A673 (cell line): ENCODE measurements at regions not wholly inside any gene's neighbourhood (a gene's known extent, or its start where the extent isn't known, plus 50 kb on each side); places are given as distances from the start of the nearest gene placed in this dataset.

Experiments
- BruUV-seq: library from RNA; stranded (reverse); fragments of 400-500 nt; replicated peaks from 2 replicates; lab custom pipeline; 2021; lab: Mats Ljungman, UMichigan
- CTCF ChIA-PET: fragments of 300-600 bp; sonication (Branson Sonifier 250); formaldehyde crosslinking; loops from one replicate; lab custom pipeline; 2022; ENCODE audit warnings: antibody characterized with exemption; lab: Charles Lee
- POLR2A ChIA-PET: fragments of 300-600 bp; sonication (Branson Sonifier 250); formaldehyde crosslinking; loops from one replicate; lab custom pipeline; 2022; ENCODE audit warnings: antibody characterized with exemption; ENCODE audit not compliant: low non-redundant PET; lab: Charles Lee
- DNase-seq: peaks from one replicate; pipeline ENCODE4 v3.0.0-alpha.2; 2015; ENCODE audit warnings: low spot score
- H3K27ac ChIP-seq: fragments of 200-600 bp; sonication (generic); 2 replicates; pipeline ENCODE4 v1.5.1; 2016; ENCODE audit warnings: mixed run types, low read depth, mild to moderate bottlenecking, mixed read lengths, antibody characterized with exemption, low read length; ENCODE audit not compliant: poor library complexity, severe bottlenecking
- H3K27me3 ChIP-seq: fragments of 200-600 bp; sonication (generic); replicated peaks from 2 replicates; pipeline ENCODE4 v1.6.1; 2017; ENCODE audit warnings: mixed run types, low read depth, mild to moderate bottlenecking, mixed read lengths, antibody characterized with exemption, low read length; ENCODE audit not compliant: insufficient read depth, poor library complexity
- H3K36me3 ChIP-seq: fragments of 200-600 bp; sonication (generic); 2 replicates; pipeline ENCODE4 v1.6.1; 2016; ENCODE audit warnings: mixed run types, mild to moderate bottlenecking, mixed read lengths, antibody characterized with exemption, low read length; ENCODE audit not compliant: insufficient read depth, poor library complexity, severe bottlenecking
- H3K4me1 ChIP-seq: fragments of 200-600 bp; sonication (generic); 2 replicates; pipeline ENCODE4 v1.6.1; 2017; ENCODE audit warnings: mixed run types, mild to moderate bottlenecking, mixed read lengths, antibody characterized with exemption, low read length; ENCODE audit not compliant: insufficient read depth, poor library complexity, severe bottlenecking
- H3K4me3 ChIP-seq: fragments of 200-600 bp; sonication (generic); 2 replicates; pipeline ENCODE4 v1.5.1; 2016; ENCODE audit warnings: low read depth, mixed run types, mild to moderate bottlenecking, mixed read lengths, low read length; ENCODE audit not compliant: poor library complexity, severe bottlenecking
- H3K9me3 ChIP-seq: fragments of 200-600 bp; sonication (generic); 2 replicates; pipeline ENCODE4 v1.6.1; 2016; ENCODE audit warnings: mixed run types, low read depth, mild to moderate bottlenecking, mixed read lengths, antibody characterized with exemption, low read length; ENCODE audit not compliant: poor library complexity, severe bottlenecking
- EZH2 ChIP-seq: fragments of 200-600 bp; sonication (generic); IDR thresholded peaks from 2 replicates; pipeline ENCODE4 v1.6.1; 2017; ENCODE audit warnings: borderline replicate concordance, low read depth, mild to moderate bottlenecking, mixed read lengths, antibody characterized with exemption, low read length; ENCODE audit not compliant: poor library complexity, severe bottlenecking
- intact Hi-C: fragments of 100-400 bp; cut with micrococcal nuclease; formaldehyde crosslinking; loops from one replicate; pipeline ENCODE4 v1.10.0; 2022; ENCODE audit not compliant: unreplicated experiment
- TF ChIP-seq, protein P1 (sequence below): fragments of 300-800, 200-600 bp; sonication (generic); conservative IDR thresholded peaks from 2 replicates; pipeline ENCODE4 v1.5.1; 2017; ENCODE audit warnings: low read depth, mild to moderate bottlenecking, antibody characterized with exemption, low read length, moderate library complexity, mixed read lengths

DNA sequence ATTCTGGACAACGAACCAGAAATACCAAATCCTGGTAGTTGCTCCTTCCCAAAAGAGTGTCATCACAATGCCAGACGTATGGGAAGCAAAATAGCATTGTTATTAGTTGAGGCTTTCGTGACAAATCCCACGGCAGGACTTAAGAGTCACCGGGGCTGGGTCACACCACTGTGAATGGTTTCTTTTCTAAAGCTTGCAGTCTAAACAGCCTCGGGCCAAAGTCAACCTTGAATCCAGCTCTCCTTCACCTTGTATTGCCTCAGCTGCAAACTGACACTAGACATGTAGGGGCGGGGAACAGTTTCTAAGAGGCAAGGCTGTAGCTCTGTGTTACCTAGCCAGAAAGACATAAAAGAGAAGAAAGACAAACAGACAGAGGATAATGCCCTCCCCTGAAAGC is 734.8 kb downstream of the MED13L start:
- intact Hi-C loops = no loop called here
- H3K27ac ChIP-seq = no peak overlapping the region
- no peaks in the 10 kb centered on the region for H3K27me3 ChIP-seq
- POLR2A ChIA-PET = no interaction called here
- H3K36me3 ChIP-seq = no peaks in the 10 kb centered on the region
- DNase-seq = no peak
- BruUV-seq = no TSS peak
- CTCF ChIA-PET = no interaction called here
- H3K9me3 ChIP-seq = peaks cover 4% of the 10 kb centered on the region
- TF ChIP-seq EZH2 = no peak
- TF ChIP-seq, protein P1, sequence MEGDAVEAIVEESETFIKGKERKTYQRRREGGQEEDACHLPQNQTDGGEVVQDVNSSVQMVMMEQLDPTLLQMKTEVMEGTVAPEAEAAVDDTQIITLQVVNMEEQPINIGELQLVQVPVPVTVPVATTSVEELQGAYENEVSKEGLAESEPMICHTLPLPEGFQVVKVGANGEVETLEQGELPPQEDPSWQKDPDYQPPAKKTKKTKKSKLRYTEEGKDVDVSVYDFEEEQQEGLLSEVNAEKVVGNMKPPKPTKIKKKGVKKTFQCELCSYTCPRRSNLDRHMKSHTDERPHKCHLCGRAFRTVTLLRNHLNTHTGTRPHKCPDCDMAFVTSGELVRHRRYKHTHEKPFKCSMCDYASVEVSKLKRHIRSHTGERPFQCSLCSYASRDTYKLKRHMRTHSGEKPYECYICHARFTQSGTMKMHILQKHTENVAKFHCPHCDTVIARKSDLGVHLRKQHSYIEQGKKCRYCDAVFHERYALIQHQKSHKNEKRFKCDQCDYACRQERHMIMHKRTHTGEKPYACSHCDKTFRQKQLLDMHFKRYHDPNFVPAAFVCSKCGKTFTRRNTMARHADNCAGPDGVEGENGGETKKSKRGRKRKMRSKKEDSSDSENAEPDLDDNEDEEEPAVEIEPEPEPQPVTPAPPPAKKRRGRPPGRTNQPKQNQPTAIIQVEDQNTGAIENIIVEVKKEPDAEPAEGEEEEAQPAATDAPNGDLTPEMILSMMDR = no peak
- no peaks in the 10 kb centered on the region for H3K4me1 ChIP-seq
- no peak overlapping the region for H3K4me3 ChIP-seq

DNA sequence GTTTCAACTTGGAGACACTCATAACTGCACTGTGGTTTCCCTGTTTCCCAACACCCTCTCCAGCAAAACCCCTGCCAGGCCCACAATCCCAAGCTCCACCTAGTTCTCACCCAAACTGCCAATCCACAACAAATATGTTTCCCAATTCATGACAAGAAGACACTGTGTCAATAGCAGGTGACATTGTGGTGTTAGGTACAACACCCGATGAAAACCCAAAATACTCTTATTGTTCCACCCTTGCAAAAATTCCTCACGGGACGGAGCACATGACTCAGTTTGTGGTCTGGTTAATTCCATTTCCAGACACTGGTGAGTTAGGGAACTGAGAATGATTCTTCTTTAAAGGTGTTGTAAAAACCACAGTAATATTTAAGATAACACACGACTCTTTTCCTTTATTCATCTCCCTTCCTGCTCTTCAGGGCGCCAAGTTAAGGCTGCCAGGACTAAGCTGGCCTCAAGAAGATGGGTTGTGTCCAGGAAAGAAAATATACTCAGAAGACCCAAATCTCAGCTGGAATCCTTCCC is 735.5 kb downstream of the MED13L start:
- H3K27me3 ChIP-seq = no peaks in the 10 kb centered on the region
- H3K9me3 ChIP-seq = peaks cover 2% of the 10 kb centered on the region
- no peak for DNase-seq
- ChIA-PET POLR2A (no interaction called here), CTCF (no interaction called here)
- intact Hi-C loops = no loop called here
- TF ChIP-seq, protein P1 = no peak
- no peak for TF ChIP-seq EZH2
- H3K4me1 ChIP-seq = no peaks in the 10 kb centered on the region
- BruUV-seq = no TSS peak
- no peak overlapping the region for H3K4me3 ChIP-seq
- H3K27ac ChIP-seq = no peak overlapping the region
- no peaks in the 10 kb centered on the region for H3K36me3 ChIP-seq

DNA sequence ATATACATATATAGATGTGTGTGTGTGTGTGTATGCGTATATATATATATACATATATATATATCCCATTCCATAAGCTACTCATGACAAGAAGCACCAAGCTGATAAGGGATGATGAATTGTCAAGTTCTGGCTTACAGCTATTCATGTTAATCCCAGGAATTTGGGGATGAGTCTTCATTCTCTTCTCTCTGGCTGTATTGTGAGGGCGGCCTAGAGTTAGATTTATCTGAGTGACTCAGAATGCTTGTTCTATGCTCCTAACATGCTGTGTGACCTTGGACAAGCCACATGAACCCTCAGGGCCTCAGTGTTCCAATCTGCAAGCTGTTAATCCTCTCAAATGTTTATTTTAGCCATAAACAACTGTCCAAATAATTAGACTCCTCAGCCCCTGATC is 749.0 kb downstream of the MED13L start:
- no TSS peak for BruUV-seq
- Histone ChIP-seq H3K4me1 (no peaks in the 10 kb centered on the region), H3K4me3 (no peak overlapping the region), H3K27me3 (no peaks in the 10 kb centered on the region), H3K36me3 (no peaks in the 10 kb centered on the region), H3K27ac (no peak overlapping the region), H3K9me3 (peaks cover under 1% of the 10 kb centered on the region)
- DNase-seq = no peak
- ChIA-PET POLR2A (no interaction called here), CTCF (no interaction called here)
- intact Hi-C loops = no loop called here
- TF ChIP-seq EZH2 = no peak
- TF ChIP-seq, protein P1 = no peak
